Endothelial cell of umbilical vein (primary cell): ENCODE measurements at regions not wholly inside any gene's neighbourhood (a gene's known extent, or its start where the extent isn't known, plus 50 kb on each side); places are given as distances from the start of the nearest gene placed in this dataset.

Experiments
- BruUV-seq: library from RNA; stranded (reverse); fragments of 400-500 nt; replicated peaks from 2 replicates; lab custom pipeline; 2021; lab: Mats Ljungman, UMichigan
- CTCF ChIA-PET: fragments of 300-600, 350-600 bp; sonication (Branson Sonifier 250); formaldehyde crosslinking; loops from one replicate; lab custom pipeline; 2021; ENCODE audit warnings: antibody characterized with exemption, inconsistent platforms; lab: Charles Lee
- POLR2A ChIA-PET: fragments of 300-600, 350-600 bp; sonication (Branson Sonifier 250); formaldehyde crosslinking; loops from one replicate; lab custom pipeline; 2021; ENCODE audit warnings: antibody characterized with exemption, inconsistent platforms; lab: Charles Lee
- DNase-seq: peaks from one replicate; pipeline ENCODE4 v3.0.0-alpha.2; 2011; ENCODE audit warnings: low read depth, low spot score
- FAIRE-seq: peaks from 2 replicates; lab custom pipeline; 2011; peaks lifted over from hg19 to GRCh38; lab: Jason Lieb, UNC
- H2AFZ ChIP-seq: 2 replicates; pipeline ENCODE4 v1.6.0; 2012; ENCODE audit warnings: low read depth, low read length, control low read depth, inconsistent platforms
- H3K27ac ChIP-seq: 2 replicates; pipeline ENCODE4 v1.5.1; 2011; ENCODE audit warnings: low read depth, mild to moderate bottlenecking, control low read depth, low read length, moderate library complexity; ENCODE audit not compliant: insufficient read depth
- H3K27me3 ChIP-seq, 2 experiments: 2 replicates each; pipeline versions ENCODE4 v1.6.0 to v1.6.1; 2011; ENCODE audit warnings: low read length in 2 of 2, mixed read lengths in 1 of 2; ENCODE audit not compliant: control insufficient read depth in 2 of 2, insufficient read depth in 2 of 2
- H3K36me3 ChIP-seq, 2 experiments: 2 replicates in 1 of 2; 3 replicates in 1 of 2; pipeline ENCODE4 v1.5.1; 2011; ENCODE audit warnings: low read length in 2 of 2, mild to moderate bottlenecking in 1 of 2, moderate library complexity in 1 of 2; ENCODE audit not compliant: control insufficient read depth in 2 of 2, insufficient read depth in 2 of 2; ENCODE audit errors: extremely low read depth in 1 of 2
- H3K4me1 ChIP-seq: 3 replicates; pipeline ENCODE4 v1.5.1; 2011; ENCODE audit warnings: mild to moderate bottlenecking, low read length; ENCODE audit not compliant: control insufficient read depth, insufficient read depth; ENCODE audit errors: extremely low read depth
- H3K4me2 ChIP-seq: 2 replicates; pipeline ENCODE4 v1.6.1; 2011; ENCODE audit warnings: low read length, control low read depth, mixed read lengths; ENCODE audit not compliant: insufficient read depth
- H3K4me3 ChIP-seq, 3 experiments: fragments of 200-600 bp in 1 of 3; sonication (generic), shearing (Covaris generic) in 1 of 3; replicated peaks in 1 of 3; 2 replicates each; pipeline ENCODE4 v1.5.1; 2011 to 2016; ENCODE audit warnings: control low read depth in 3 of 3, low read length in 3 of 3, mild to moderate bottlenecking in 2 of 3, inconsistent platforms in 1 of 3, low read depth in 1 of 3, moderate library complexity in 1 of 3; ENCODE audit not compliant: insufficient read depth in 1 of 3
- H3K79me2 ChIP-seq: 2 replicates; pipeline ENCODE4 v1.6.0; 2012; ENCODE audit warnings: low read length, inconsistent platforms; ENCODE audit not compliant: control insufficient read depth, insufficient read depth
- H3K9ac ChIP-seq: replicated peaks from 2 replicates; pipeline ENCODE3; 2011; ENCODE audit warnings: low read length, control low read depth; ENCODE audit not compliant: insufficient read depth; ENCODE audit errors: extremely low read depth
- H3K9me1 ChIP-seq: replicated peaks from 3 replicates; pipeline ENCODE4 v1.6.0; 2011; ENCODE audit warnings: mild to moderate bottlenecking, low read length; ENCODE audit not compliant: control insufficient read depth, insufficient read depth; ENCODE audit errors: extremely low read depth
- H3K9me3 ChIP-seq: replicated peaks from 2 replicates; pipeline ENCODE4 v1.5.1; 2012; ENCODE audit warnings: low read length, inconsistent platforms; ENCODE audit not compliant: control insufficient read depth, insufficient read depth
- H4K20me1 ChIP-seq: replicated peaks from 2 replicates; pipeline ENCODE3; 2011; ENCODE audit warnings: mild to moderate bottlenecking, low read length; ENCODE audit not compliant: control insufficient read depth, insufficient read depth; ENCODE audit errors: extremely low read depth
- EZH2 ChIP-seq: IDR thresholded peaks from 2 replicates; pipeline ENCODE4 v1.6.1; 2012; ENCODE audit warnings: borderline replicate concordance, low read depth, mild to moderate bottlenecking, moderate library complexity, low read length, inconsistent platforms; ENCODE audit not compliant: severe bottlenecking
- FOS ChIP-seq: IDR thresholded peaks from 2 replicates; pipeline ENCODE4 v1.6.1; 2011; ENCODE audit warnings: mild to moderate bottlenecking, low read length, moderate library complexity, borderline replicate concordance; ENCODE audit not compliant: insufficient read depth
- GATA2 ChIP-seq: IDR thresholded peaks from 2 replicates; pipeline ENCODE4 v1.7.0; 2011; ENCODE audit warnings: low read depth, mild to moderate bottlenecking, moderate library complexity, mixed read lengths, low read length; ENCODE audit not compliant: insufficient read length, insufficient read depth
- JUN ChIP-seq: IDR thresholded peaks from 2 replicates; pipeline ENCODE4 v1.6.1; 2011; ENCODE audit warnings: borderline replicate concordance, low read depth; ENCODE audit not compliant: insufficient read length, insufficient read depth
- MYC ChIP-seq: IDR thresholded peaks from one replicate; pipeline ENCODE4 v1.6.1; 2011; ENCODE audit warnings: mild to moderate bottlenecking, low read depth, low read length
- POLR2A ChIP-seq: IDR thresholded peaks from 2 replicates; pipeline ENCODE4 v1.6.1; 2012; ENCODE audit warnings: low read depth, mild to moderate bottlenecking, control low read depth, low read length
- POLR2AphosphoS5 ChIP-seq: IDR thresholded peaks from 2 replicates; pipeline ENCODE4 v1.6.1; 2012; ENCODE audit warnings: low read depth, mild to moderate bottlenecking, control low read depth, low read length, moderate library complexity; ENCODE audit not compliant: insufficient read depth
- dilution Hi-C: fragments of 300-500 bp; cut with MboI; formaldehyde crosslinking; loops from one replicate; pipeline ENCODE4 v1.15.0; 2019; ENCODE audit warnings: low sequenced_read_pairs; ENCODE audit not compliant: extremely low pct_ligation_motif_present
- intact Hi-C: fragments of 100-400 bp; cut with micrococcal nuclease; formaldehyde crosslinking; loops from one replicate; pipeline ENCODE4 v1.10.0; 2022
- TF ChIP-seq, protein P1 (sequence below): IDR thresholded peaks from 2 replicates; pipeline ENCODE4 v1.6.1; 2011; ENCODE audit not compliant: insufficient read depth, insufficient read length
- TF ChIP-seq, protein P2 (sequence below), 2 donors: IDR thresholded peaks; 1 replicate in 1 of 2; 2 replicates in 1 of 2; pipeline ENCODE4 v1.5.1; 2011; ENCODE audit warnings: low read length in 2 of 2, mild to moderate bottlenecking in 2 of 2, moderate library complexity in 2 of 2, control low read depth in 1 of 2, inconsistent platforms in 1 of 2, low read depth in 1 of 2; ENCODE audit not compliant: insufficient read depth in 1 of 2; ENCODE audit errors: extremely low read depth in 1 of 2

GRCh38 chr1:102336602-102337001 lies 339.9 kb upstream of the OLFM3 start:
- no peaks in the 10 kb centered on the region for H3K79me2 ChIP-seq
- H2AFZ ChIP-seq, result no peak overlapping the region
- TF ChIP-seq GATA2, result no peak
- TF ChIP-seq, protein P1, sequence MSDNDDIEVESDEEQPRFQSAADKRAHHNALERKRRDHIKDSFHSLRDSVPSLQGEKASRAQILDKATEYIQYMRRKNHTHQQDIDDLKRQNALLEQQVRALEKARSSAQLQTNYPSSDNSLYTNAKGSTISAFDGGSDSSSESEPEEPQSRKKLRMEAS, result no peak
- TF ChIP-seq MYC, result no peak
- no peak for TF ChIP-seq POLR2A
- no peak for TF ChIP-seq JUN
- TF ChIP-seq EZH2, result no peak
- TF ChIP-seq, protein P2, sequence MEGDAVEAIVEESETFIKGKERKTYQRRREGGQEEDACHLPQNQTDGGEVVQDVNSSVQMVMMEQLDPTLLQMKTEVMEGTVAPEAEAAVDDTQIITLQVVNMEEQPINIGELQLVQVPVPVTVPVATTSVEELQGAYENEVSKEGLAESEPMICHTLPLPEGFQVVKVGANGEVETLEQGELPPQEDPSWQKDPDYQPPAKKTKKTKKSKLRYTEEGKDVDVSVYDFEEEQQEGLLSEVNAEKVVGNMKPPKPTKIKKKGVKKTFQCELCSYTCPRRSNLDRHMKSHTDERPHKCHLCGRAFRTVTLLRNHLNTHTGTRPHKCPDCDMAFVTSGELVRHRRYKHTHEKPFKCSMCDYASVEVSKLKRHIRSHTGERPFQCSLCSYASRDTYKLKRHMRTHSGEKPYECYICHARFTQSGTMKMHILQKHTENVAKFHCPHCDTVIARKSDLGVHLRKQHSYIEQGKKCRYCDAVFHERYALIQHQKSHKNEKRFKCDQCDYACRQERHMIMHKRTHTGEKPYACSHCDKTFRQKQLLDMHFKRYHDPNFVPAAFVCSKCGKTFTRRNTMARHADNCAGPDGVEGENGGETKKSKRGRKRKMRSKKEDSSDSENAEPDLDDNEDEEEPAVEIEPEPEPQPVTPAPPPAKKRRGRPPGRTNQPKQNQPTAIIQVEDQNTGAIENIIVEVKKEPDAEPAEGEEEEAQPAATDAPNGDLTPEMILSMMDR (IDR thresholded peaks at IDR 0.05; ENCODE audit: extremely low read depth in 1 of 2, insufficient read depth in 1 of 2, low read depth in 1 of 2, low read length in 2 of 2), result no peak
- TF ChIP-seq FOS, result no peak
- TF ChIP-seq POLR2AphosphoS5, result no peak
- H3K27me3 ChIP-seq, result no peaks in the 10 kb centered on the region
- H3K36me3 ChIP-seq, result no peaks in the 10 kb centered on the region
- H3K9me3 ChIP-seq, result no peaks in the 10 kb centered on the region
- no peaks in the 10 kb centered on the region for H3K4me1 ChIP-seq
- H3K9me1 ChIP-seq, result no peaks in the 10 kb centered on the region
- H3K27ac ChIP-seq, result no peak overlapping the region
- CTCF ChIA-PET, result no interaction called here
- H4K20me1 ChIP-seq, result no peaks in the 10 kb centered on the region
- no peak overlapping the region for H3K9ac ChIP-seq
- POLR2A ChIA-PET, result no interaction called here
- H3K4me3 ChIP-seq, result no peak overlapping the region
- H3K4me2 ChIP-seq, result no peak overlapping the region
- BruUV-seq, result no TSS peak
- DNase-seq (no peak), FAIRE-seq (no peak)
- dilution Hi-C loops, result no loop called here
- intact Hi-C loops, result no loop called here
